ENCODE measurements at regions not wholly inside any gene's neighbourhood (a gene's known extent, or its start where the extent isn't known, plus 50 kb on each side); places are given as distances from the start of the nearest gene placed in this dataset.
"Not testable (repeated sequence)": the region's sequence is repeated elsewhere in the genome, so short reads cannot be mapped to it uniquely, and the experiment has no call there.

- TF ChIP-seq, protein P1, sequence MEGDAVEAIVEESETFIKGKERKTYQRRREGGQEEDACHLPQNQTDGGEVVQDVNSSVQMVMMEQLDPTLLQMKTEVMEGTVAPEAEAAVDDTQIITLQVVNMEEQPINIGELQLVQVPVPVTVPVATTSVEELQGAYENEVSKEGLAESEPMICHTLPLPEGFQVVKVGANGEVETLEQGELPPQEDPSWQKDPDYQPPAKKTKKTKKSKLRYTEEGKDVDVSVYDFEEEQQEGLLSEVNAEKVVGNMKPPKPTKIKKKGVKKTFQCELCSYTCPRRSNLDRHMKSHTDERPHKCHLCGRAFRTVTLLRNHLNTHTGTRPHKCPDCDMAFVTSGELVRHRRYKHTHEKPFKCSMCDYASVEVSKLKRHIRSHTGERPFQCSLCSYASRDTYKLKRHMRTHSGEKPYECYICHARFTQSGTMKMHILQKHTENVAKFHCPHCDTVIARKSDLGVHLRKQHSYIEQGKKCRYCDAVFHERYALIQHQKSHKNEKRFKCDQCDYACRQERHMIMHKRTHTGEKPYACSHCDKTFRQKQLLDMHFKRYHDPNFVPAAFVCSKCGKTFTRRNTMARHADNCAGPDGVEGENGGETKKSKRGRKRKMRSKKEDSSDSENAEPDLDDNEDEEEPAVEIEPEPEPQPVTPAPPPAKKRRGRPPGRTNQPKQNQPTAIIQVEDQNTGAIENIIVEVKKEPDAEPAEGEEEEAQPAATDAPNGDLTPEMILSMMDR (IDR thresholded peaks at IDR 0.05; ENCODE audit: low read depth, low read length), result no peak
- no peak for DNase-seq (ENCODE audit: low read depth, low spot score)
- no peak overlapping the region for H3K4me3 ChIP-seq (ENCODE audit: low read depth, low read length)
- in situ Hi-C loops (cut with HindIII; ENCODE audit: low sequenced_read_pairs), result no loop called here
Observed at GRCh38 chr16:21338537-21339268, 60.6 kb upstream of the CRYM start.

GRCh38 chr16:21336231-21336630 lies 58.1 kb upstream of the CRYM start:
- in situ Hi-C loops (cut with HindIII; ENCODE audit: low sequenced_read_pairs), result no loop called here
- DNase-seq (ENCODE audit: low read depth, low spot score), result no peak
- TF ChIP-seq, protein P1 (IDR thresholded peaks at IDR 0.05; ENCODE audit: low read depth, low read length), result no peak
- no peak overlapping the region for H3K4me3 ChIP-seq (ENCODE audit: low read depth, low read length)

GRCh38 chr16:21334188-21335146 lies 56.4 kb upstream of the CRYM start:
- in situ Hi-C loops (cut with HindIII; ENCODE audit: low sequenced_read_pairs), result not testable (repeated sequence)

GRCh38 chr16:21333683-21334082 lies 55.6 kb upstream of the CRYM start:
- DNase-seq (ENCODE audit: low read depth, low spot score); in situ Hi-C loops (cut with HindIII; ENCODE audit: low sequenced_read_pairs); H3K4me3 ChIP-seq (ENCODE audit: low read depth, low read length): not testable (repeated sequence)

More at GRCh38 chr16:21334188-21335146, 56.4 kb upstream of the CRYM start:
- not testable (repeated sequence) for H3K4me3 ChIP-seq (ENCODE audit: low read depth, low read length); DNase-seq (ENCODE audit: low read depth, low spot score)

Measured in astrocyte of the spinal cord (primary cell).